Left renal cortex interstitium (tissue), 4 donors: ENCODE measurements at regions not wholly inside any gene's neighbourhood (a gene's known extent, or its start where the extent isn't known, plus 50 kb on each side); places are given as distances from the start of the nearest gene placed in this dataset.

Experiments used
- DNase-seq, 4 donors: peaks; one replicate each; pipeline ENCODE4 v3.0.0-alpha.2; 2013; ENCODE audit warnings: low read depth in 4 of 4, low spot score in 2 of 4, missing footprints in 1 of 4

GRCh38 chr5:155285706-155286105 is 272.2 kb downstream of the KIF4B start:
- DNase-seq: no peak

GRCh38 chr5:155290937-155291336 is 277.4 kb downstream of the KIF4B start:
- peak in 1 of 4 donors; percentile 10 for DNase-seq

GRCh38 chr5:155293605-155294178 is 280.1 kb downstream of the KIF4B start:
- DNase-seq: no peak

GRCh38 chr5:155295111-155295510 is 281.6 kb downstream of the KIF4B start:
- no peak for DNase-seq

GRCh38 chr5:155299386-155300005 is 285.9 kb downstream of the KIF4B start:
- DNase-seq: no peak

GRCh38 chr5:155303120-155303519 is 289.6 kb downstream of the KIF4B start:
- DNase-seq: no peak

- DNase-seq: no peak
Observed at GRCh38 chr5:155307229-155307628, 293.7 kb downstream of the KIF4B start.

- no peak for DNase-seq
Observed at GRCh38 chr5:155308289-155308688, 294.7 kb downstream of the KIF4B start.

- DNase-seq: no peak
Observed at GRCh38 chr5:155309021-155309746, 295.6 kb downstream of the KIF4B start.

GRCh38 chr5:155311721-155312120 is 298.2 kb downstream of the KIF4B start:
- no peak for DNase-seq

- no peak for DNase-seq
Observed at GRCh38 chr5:155313518-155313917, 300.0 kb downstream of the KIF4B start.

GRCh38 chr5:155316070-155316714 is 302.6 kb downstream of the KIF4B start:
- no peak for DNase-seq

GRCh38 chr5:155332618-155333017 is 319.1 kb downstream of the KIF4B start:
- no peak for DNase-seq

- no peak for DNase-seq
Observed at GRCh38 chr5:155342956-155343355, 329.4 kb downstream of the KIF4B start.

GRCh38 chr5:155343468-155343867 is 329.9 kb downstream of the KIF4B start:
- no peak for DNase-seq

GRCh38 chr5:155353231-155353630 is 339.7 kb downstream of the KIF4B start:
- DNase-seq: no peak

GRCh38 chr5:155366096-155366495 is 352.5 kb downstream of the KIF4B start:
- no peak for DNase-seq

- no peak for DNase-seq
Observed at GRCh38 chr5:155367841-155368240, 354.3 kb downstream of the KIF4B start.

GRCh38 chr5:155368490-155368889 is 354.9 kb downstream of the KIF4B start:
- DNase-seq: no peak

- DNase-seq: no peak
Observed at GRCh38 chr5:155380480-155380879, 366.9 kb downstream of the KIF4B start.

- DNase-seq: no peak
Observed at GRCh38 chr5:155381654-155382053, 368.1 kb downstream of the KIF4B start.

GRCh38 chr5:155389498-155389897 is 375.9 kb downstream of the KIF4B start:
- no peak for DNase-seq
